ENCODE measurements at regions not wholly inside any gene's neighbourhood (a gene's known extent, or its start where the extent isn't known, plus 50 kb on each side); places are given as distances from the start of the nearest gene placed in this dataset.
"Not testable (repeated sequence)": the region's sequence is repeated elsewhere in the genome, so short reads cannot be mapped to it uniquely, and the experiment has no call there.

- no peaks in the 10 kb centered on the region for H3K9me3 ChIP-seq (ENCODE audit: control insufficient read depth, low read length)
- 89 to 94% methylated on average over 2 of the region's 2 CpGs for WGBS, 2 experiments
Observed at GRCh38 chr3:166518040-166518439, 680.8 kb upstream of the BCHE start.

GRCh38 chr3:166510382-166510781, 673.2 kb upstream of the BCHE start:
- H3K4me3 ChIP-seq (ENCODE audit: insufficient read depth, low read depth, low read length): no peak overlapping the region
- H3K27me3 ChIP-seq (ENCODE audit: control insufficient read depth, insufficient read depth, low read length, poor library complexity, severe bottlenecking): no peaks in the 10 kb centered on the region
- no peaks in the 10 kb centered on the region for H3K36me3 ChIP-seq (ENCODE audit: control insufficient read depth, insufficient read depth, low read length)
- no peaks in the 10 kb centered on the region for H3K9me3 ChIP-seq (ENCODE audit: control insufficient read depth, low read length)
- 69 to 72% methylated on average over 4 of the region's 4 CpGs for WGBS, 2 experiments
- no peaks in the 10 kb centered on the region for H3K4me1 ChIP-seq (ENCODE audit: control insufficient read depth, insufficient read depth, low read length)
- H3K27ac ChIP-seq (ENCODE audit: insufficient read depth, low read depth, low read length, poor library complexity, severe bottlenecking): no peak overlapping the region

More at GRCh38 chr3:166518040-166518439, 680.8 kb upstream of the BCHE start:
- Histone ChIP-seq H3K27me3 (ENCODE audit: control insufficient read depth, insufficient read depth, low read length, poor library complexity, severe bottlenecking) (no peaks in the 10 kb centered on the region), H3K4me3 (ENCODE audit: insufficient read depth, low read depth, low read length) (no peak overlapping the region), H3K36me3 (ENCODE audit: control insufficient read depth, insufficient read depth, low read length) (no peaks in the 10 kb centered on the region), H3K27ac (ENCODE audit: insufficient read depth, low read depth, low read length, poor library complexity, severe bottlenecking) (no peak overlapping the region), H3K4me1 (ENCODE audit: control insufficient read depth, insufficient read depth, low read length) (no peaks in the 10 kb centered on the region)

GRCh38 chr3:166500420-166500819, 663.2 kb upstream of the BCHE start:
- H3K4me3 ChIP-seq (ENCODE audit: insufficient read depth, low read depth, low read length); H3K9me3 ChIP-seq (ENCODE audit: control insufficient read depth, low read length); H3K36me3 ChIP-seq (ENCODE audit: control insufficient read depth, insufficient read depth, low read length); H3K27ac ChIP-seq (ENCODE audit: insufficient read depth, low read depth, low read length, poor library complexity, severe bottlenecking); H3K27me3 ChIP-seq (ENCODE audit: control insufficient read depth, insufficient read depth, low read length, poor library complexity, severe bottlenecking); H3K4me1 ChIP-seq (ENCODE audit: control insufficient read depth, insufficient read depth, low read length): not testable (repeated sequence)
- WGBS, 2 experiments: 92 to 94% methylated on average over 2 of the region's 2 CpGs

- H3K36me3 ChIP-seq (ENCODE audit: control insufficient read depth, insufficient read depth, low read length): no peaks in the 10 kb centered on the region
- no peaks in the 10 kb centered on the region for H3K4me1 ChIP-seq (ENCODE audit: control insufficient read depth, insufficient read depth, low read length)
- H3K9me3 ChIP-seq (ENCODE audit: control insufficient read depth, low read length): no peaks in the 10 kb centered on the region
- 90 to 91% methylated on average over 3 of the region's 3 CpGs for WGBS, 2 experiments
- H3K4me3 ChIP-seq (ENCODE audit: insufficient read depth, low read depth, low read length): no peak overlapping the region
- no peaks in the 10 kb centered on the region for H3K27me3 ChIP-seq (ENCODE audit: control insufficient read depth, insufficient read depth, low read length, poor library complexity, severe bottlenecking)
- no peak overlapping the region for H3K27ac ChIP-seq (ENCODE audit: insufficient read depth, low read depth, low read length, poor library complexity, severe bottlenecking)
Observed at GRCh38 chr3:166499636-166500035, 662.4 kb upstream of the BCHE start.

GRCh38 chr3:166498446-166498845, 661.2 kb upstream of the BCHE start:
- Histone ChIP-seq H3K4me1 (ENCODE audit: control insufficient read depth, insufficient read depth, low read length) (no peaks in the 10 kb centered on the region), H3K36me3 (ENCODE audit: control insufficient read depth, insufficient read depth, low read length) (no peaks in the 10 kb centered on the region), H3K27ac (ENCODE audit: insufficient read depth, low read depth, low read length, poor library complexity, severe bottlenecking) (no peak overlapping the region), H3K27me3 (ENCODE audit: control insufficient read depth, insufficient read depth, low read length, poor library complexity, severe bottlenecking) (no peaks in the 10 kb centered on the region), H3K9me3 (ENCODE audit: control insufficient read depth, low read length) (no peaks in the 10 kb centered on the region), H3K4me3 (ENCODE audit: insufficient read depth, low read depth, low read length) (no peak overlapping the region)
- 74 to 79% methylated on average over 3 of the region's 3 CpGs for WGBS, 2 experiments

- no peak overlapping the region for H3K4me3 ChIP-seq (ENCODE audit: insufficient read depth, low read depth, low read length)
- no peaks in the 10 kb centered on the region for H3K36me3 ChIP-seq (ENCODE audit: control insufficient read depth, insufficient read depth, low read length)
- H3K27me3 ChIP-seq (ENCODE audit: control insufficient read depth, insufficient read depth, low read length, poor library complexity, severe bottlenecking): no peaks in the 10 kb centered on the region
- WGBS, 2 experiments: 86 to 90% methylated on average over 4 to 6 of the region's 10 CpGs
- no peaks in the 10 kb centered on the region for H3K9me3 ChIP-seq (ENCODE audit: control insufficient read depth, low read length)
- H3K4me1 ChIP-seq (ENCODE audit: control insufficient read depth, insufficient read depth, low read length): no peaks in the 10 kb centered on the region
- H3K27ac ChIP-seq (ENCODE audit: insufficient read depth, low read depth, low read length, poor library complexity, severe bottlenecking): no peak overlapping the region
Observed at GRCh38 chr3:166489826-166490225, 652.6 kb upstream of the BCHE start.

- Histone ChIP-seq H3K36me3 (ENCODE audit: control insufficient read depth, insufficient read depth, low read length) (no peaks in the 10 kb centered on the region), H3K4me3 (ENCODE audit: insufficient read depth, low read depth, low read length) (no peak overlapping the region), H3K4me1 (ENCODE audit: control insufficient read depth, insufficient read depth, low read length) (no peaks in the 10 kb centered on the region), H3K27me3 (ENCODE audit: control insufficient read depth, insufficient read depth, low read length, poor library complexity, severe bottlenecking) (no peaks in the 10 kb centered on the region), H3K27ac (ENCODE audit: insufficient read depth, low read depth, low read length, poor library complexity, severe bottlenecking) (no peak overlapping the region), H3K9me3 (ENCODE audit: control insufficient read depth, low read length) (no peaks in the 10 kb centered on the region)
- 94 to 95% methylated on average over 5 of the region's 5 CpGs for WGBS, 2 experiments
Observed at GRCh38 chr3:166488977-166489672, 651.9 kb upstream of the BCHE start.

- 100% methylated on average over 1 of the region's 3 CpGs; no CpG with 5 or more reads in 1 of the 2 experiments for WGBS, 2 experiments
Observed at GRCh38 chr3:166484470-166484869, 647.2 kb upstream of the BCHE start.

GRCh38 chr3:166481340-166481739, 644.1 kb upstream of the BCHE start:
- Histone ChIP-seq H3K27ac (ENCODE audit: insufficient read depth, low read depth, low read length, poor library complexity, severe bottlenecking) (no peak overlapping the region), H3K4me1 (ENCODE audit: control insufficient read depth, insufficient read depth, low read length) (no peaks in the 10 kb centered on the region), H3K4me3 (ENCODE audit: insufficient read depth, low read depth, low read length) (no peak overlapping the region), H3K27me3 (ENCODE audit: control insufficient read depth, insufficient read depth, low read length, poor library complexity, severe bottlenecking) (no peaks in the 10 kb centered on the region), H3K9me3 (ENCODE audit: control insufficient read depth, low read length) (no peaks in the 10 kb centered on the region), H3K36me3 (ENCODE audit: control insufficient read depth, insufficient read depth, low read length) (no peaks in the 10 kb centered on the region)

More at GRCh38 chr3:166484470-166484869, 647.2 kb upstream of the BCHE start:
- no peaks in the 10 kb centered on the region for H3K9me3 ChIP-seq (ENCODE audit: control insufficient read depth, low read length)
- no peak overlapping the region for H3K27ac ChIP-seq (ENCODE audit: insufficient read depth, low read depth, low read length, poor library complexity, severe bottlenecking)
- H3K27me3 ChIP-seq (ENCODE audit: control insufficient read depth, insufficient read depth, low read length, poor library complexity, severe bottlenecking): no peaks in the 10 kb centered on the region
- no peaks in the 10 kb centered on the region for H3K36me3 ChIP-seq (ENCODE audit: control insufficient read depth, insufficient read depth, low read length)
- H3K4me3 ChIP-seq (ENCODE audit: insufficient read depth, low read depth, low read length): no peak overlapping the region
- H3K4me1 ChIP-seq (ENCODE audit: control insufficient read depth, insufficient read depth, low read length): no peaks in the 10 kb centered on the region

- WGBS, 2 experiments: 62 to 67% methylated on average over 3 of the region's 3 CpGs
- Histone ChIP-seq H3K4me3 (ENCODE audit: insufficient read depth, low read depth, low read length) (no peak overlapping the region), H3K4me1 (ENCODE audit: control insufficient read depth, insufficient read depth, low read length) (no peaks in the 10 kb centered on the region), H3K27me3 (ENCODE audit: control insufficient read depth, insufficient read depth, low read length, poor library complexity, severe bottlenecking) (no peaks in the 10 kb centered on the region), H3K27ac (ENCODE audit: insufficient read depth, low read depth, low read length, poor library complexity, severe bottlenecking) (no peak overlapping the region), H3K9me3 (ENCODE audit: control insufficient read depth, low read length) (no peaks in the 10 kb centered on the region), H3K36me3 (ENCODE audit: control insufficient read depth, insufficient read depth, low read length) (no peaks in the 10 kb centered on the region)
Observed at GRCh38 chr3:166478356-166478755, 641.1 kb upstream of the BCHE start.

GRCh38 chr3:166473501-166473900, 636.3 kb upstream of the BCHE start:
- Histone ChIP-seq H3K36me3 (ENCODE audit: control insufficient read depth, insufficient read depth, low read length) (no peaks in the 10 kb centered on the region), H3K4me3 (ENCODE audit: insufficient read depth, low read depth, low read length) (no peak overlapping the region), H3K27ac (ENCODE audit: insufficient read depth, low read depth, low read length, poor library complexity, severe bottlenecking) (no peak overlapping the region), H3K9me3 (ENCODE audit: control insufficient read depth, low read length) (no peaks in the 10 kb centered on the region), H3K4me1 (ENCODE audit: control insufficient read depth, insufficient read depth, low read length) (no peaks in the 10 kb centered on the region), H3K27me3 (ENCODE audit: control insufficient read depth, insufficient read depth, low read length, poor library complexity, severe bottlenecking) (no peaks in the 10 kb centered on the region)
- 90 to 100% methylated on average over 1 of the region's 2 CpGs for WGBS, 2 experiments

All from ectodermal cell (in vitro differentiated cells).